ENCODE measurements at regions not wholly inside any gene's neighbourhood (a gene's known extent, or its start where the extent isn't known, plus 50 kb on each side); places are given as distances from the start of the nearest gene placed in this dataset.

GRCh38 chr19:57068921-57069697, 50.7 kb upstream of the USP29 start:
- no peaks in the 10 kb centered on the region for H3K36me3 ChIP-seq
- H3K9ac ChIP-seq: no peak overlapping the region
- no peaks in the 10 kb centered on the region for H4K20me1 ChIP-seq
- no peaks in the 10 kb centered on the region for H3K9me3 ChIP-seq
- no peak overlapping the region for H3K27ac ChIP-seq
- H3K4me1 ChIP-seq: peaks cover 9% of the 10 kb centered on the region; the same call in 1 of the 2 replicates
- H3K4me2 ChIP-seq: peak overlapping the region; percentile 37; the same call in 1 of the 2 replicates
- H3K4me3 ChIP-seq: no peak overlapping the region
- H3K27me3 ChIP-seq: no peaks in the 10 kb centered on the region
- TF ChIP-seq Cebpa-rat (IDR thresholded peaks at IDR 0.05): peak; percentile 72

Data from BLaER1 (cell line).